ENCODE measurements at regions not wholly inside any gene's neighbourhood (a gene's known extent, or its start where the extent isn't known, plus 50 kb on each side); places are given as distances from the start of the nearest gene placed in this dataset.

GRCh38 chr13:74197677-74198429 is 63.6 kb upstream of the KLF12 start:
- H4K8ac ChIP-seq (ENCODE audit: extremely low read depth, insufficient read depth, low read length) = no peak overlapping the region
- TF ChIP-seq SIX5 (IDR thresholded peaks at IDR 0.05; ENCODE audit: low read depth, low read length) (no peak), MAX (IDR thresholded peaks at IDR 0.05) (no peak), E2F6 (IDR thresholded peaks at IDR 0.05) (no peak), GABPA (IDR thresholded peaks at IDR 0.05; ENCODE audit: borderline replicate concordance, insufficient read depth, low read length) (no peak), SAP30 (IDR thresholded peaks at IDR 0.05; ENCODE audit: insufficient read depth, insufficient replicate concordance, low read length) (no peak), EGR1 (IDR thresholded peaks at IDR 0.05; ENCODE audit: borderline replicate concordance, low read depth, low read length) (no peak), CTCF (IDR thresholded peaks at IDR 0.05; ENCODE audit: control extremely low read depth in 1 of 3, insufficient read depth in 1 of 3, low read depth in 1 of 3, low read length in 3 of 3) (no peak), KDM4A (IDR thresholded peaks at IDR 0.05; ENCODE audit: low read depth, low read length, severe bottlenecking) (no peak), PHF8 (conservative IDR thresholded peaks at IDR 0.05; ENCODE audit: low read depth, low read length) (no peak)
- H3K4me3 ChIP-seq (ENCODE audit: extremely low read depth in 1 of 4, insufficient read depth in 2 of 4, low read depth in 3 of 4, low read length in 4 of 4) = no peak overlapping the region
- no peak overlapping the region for H3K27ac ChIP-seq (ENCODE audit: low read depth, low read length)
- no peak overlapping the region for H2BK20ac ChIP-seq (ENCODE audit: low read length)
- no peak overlapping the region for H2BK15ac ChIP-seq (ENCODE audit: low read length)
- H3K56ac ChIP-seq (replicated peaks; ENCODE audit: insufficient read length, low read depth, low read length) = no peak overlapping the region
- H3K79me2 ChIP-seq (ENCODE audit: control insufficient read depth in 1 of 2, insufficient read depth in 2 of 2, low read length in 2 of 2) = no peaks in the 10 kb centered on the region
- WGBS, 2 experiments (ENCODE audit: extremely low coverage in 1 of 2, insufficient coverage in 1 of 2, insufficient read length in 1 of 2, insufficient replicate concordance in 2 of 2, low coverage in 1 of 2, low lambda C conversion rate in 2 of 2, missing lambda C conversion rate in 1 of 2) = 89% methylated on average over 4 of the region's 4 CpGs; no CpG with 5 or more reads in 1 of the 2 experiments
- H3K18ac ChIP-seq (ENCODE audit: extremely low read depth, low read length) = no peak overlapping the region
- no peaks in the 10 kb centered on the region for H4K20me1 ChIP-seq (replicated peaks in 1 of 2; ENCODE audit: control insufficient read depth in 1 of 2, insufficient read depth in 2 of 2, low read length in 2 of 2)
- H3K23ac ChIP-seq (ENCODE audit: insufficient read length) = no peak overlapping the region
- FAIRE-seq = no peak
- H2BK120ac ChIP-seq (replicated peaks; ENCODE audit: low read depth, low read length) = no peak overlapping the region
- H3K4me1 ChIP-seq (replicated peaks in 1 of 4; ENCODE audit: control insufficient read depth in 3 of 4, insufficient read depth in 4 of 4, low read length in 3 of 4) = no peaks in the 10 kb centered on the region
- no peaks in the 10 kb centered on the region for H3K79me1 ChIP-seq (ENCODE audit: low read depth, low read length)
- no peaks in the 10 kb centered on the region for H3K27me3 ChIP-seq (replicated peaks in 1 of 4; ENCODE audit: control insufficient read depth in 3 of 4, extremely low read depth in 1 of 4, insufficient read depth in 3 of 4, low read length in 3 of 4)
- no peak overlapping the region for H2BK5ac ChIP-seq (ENCODE audit: low read depth, low read length)
- no peak overlapping the region for H2AFZ ChIP-seq (ENCODE audit: low read length)
- H2AK5ac ChIP-seq (ENCODE audit: low read depth, low read length) = no peak overlapping the region
- DNase-seq (ENCODE audit: low read depth in 1 of 2, low spot score in 2 of 2) = no peak
- POLR2A ChIA-PET (ENCODE audit: partially characterized antibody) = no interaction called here
- CTCF ChIA-PET (ENCODE audit: partially characterized antibody) = no interaction called here
- no peaks in the 10 kb centered on the region for H3K9me3 ChIP-seq (ENCODE audit: insufficient read depth in 2 of 2, low read depth in 1 of 2, low read length in 1 of 2)
- no peak overlapping the region for H3K9ac ChIP-seq (replicated peaks in 1 of 4; ENCODE audit: extremely low read depth in 1 of 4, low read depth in 3 of 4, low read length in 3 of 4)
- no peaks in the 10 kb centered on the region for H3K23me2 ChIP-seq (ENCODE audit: low read depth, low read length)
- H2BK12ac ChIP-seq (ENCODE audit: low read depth, low read length) = no peak overlapping the region
- no peak overlapping the region for H4K91ac ChIP-seq (replicated peaks; ENCODE audit: insufficient read length, low read length)
- no peak overlapping the region for H4K5ac ChIP-seq (ENCODE audit: insufficient read length, low read depth, low read length)
- H3K14ac ChIP-seq (ENCODE audit: insufficient read length) = no peak overlapping the region
- H3K36me3 ChIP-seq (ENCODE audit: control insufficient read depth in 2 of 4, insufficient read depth in 4 of 4, low read length in 3 of 4) = no peaks in the 10 kb centered on the region
- no peak overlapping the region for H3K4ac ChIP-seq (replicated peaks; ENCODE audit: insufficient read length, low read depth, low read length)
- H3K4me2 ChIP-seq (ENCODE audit: insufficient read depth in 1 of 2, low read depth in 2 of 2, low read length in 2 of 2) = no peak overlapping the region
